Endothelial cell of umbilical vein (primary cell): ENCODE measurements at regions not wholly inside any gene's neighbourhood (a gene's known extent, or its start where the extent isn't known, plus 50 kb on each side); places are given as distances from the start of the nearest gene placed in this dataset.

Source experiments
- BruUV-seq: library from RNA; stranded (reverse); fragments of 400-500 nt; replicated peaks from 2 replicates; lab custom pipeline; 2021; lab: Mats Ljungman, UMichigan
- CTCF ChIA-PET: fragments of 300-600, 350-600 bp; sonication (Branson Sonifier 250); formaldehyde crosslinking; loops from one replicate; lab custom pipeline; 2021; ENCODE audit warnings: antibody characterized with exemption, inconsistent platforms; lab: Charles Lee
- POLR2A ChIA-PET: fragments of 300-600, 350-600 bp; sonication (Branson Sonifier 250); formaldehyde crosslinking; loops from one replicate; lab custom pipeline; 2021; ENCODE audit warnings: antibody characterized with exemption, inconsistent platforms; lab: Charles Lee
- DNase-seq: peaks from one replicate; pipeline ENCODE4 v3.0.0-alpha.2; 2011; ENCODE audit warnings: low read depth, low spot score
- FAIRE-seq: peaks from 2 replicates; lab custom pipeline; 2011; peaks lifted over from hg19 to GRCh38; lab: Jason Lieb, UNC
- H2AFZ ChIP-seq: 2 replicates; pipeline ENCODE4 v1.6.0; 2012; ENCODE audit warnings: low read depth, low read length, control low read depth, inconsistent platforms
- H3K27ac ChIP-seq: 2 replicates; pipeline ENCODE4 v1.5.1; 2011; ENCODE audit warnings: low read depth, mild to moderate bottlenecking, control low read depth, low read length, moderate library complexity; ENCODE audit not compliant: insufficient read depth
- H3K27me3 ChIP-seq, 2 experiments: 2 replicates each; pipeline versions ENCODE4 v1.6.0 to v1.6.1; 2011; ENCODE audit warnings: low read length in 2 of 2, mixed read lengths in 1 of 2; ENCODE audit not compliant: control insufficient read depth in 2 of 2, insufficient read depth in 2 of 2
- H3K36me3 ChIP-seq, 2 experiments: 2 replicates in 1 of 2; 3 replicates in 1 of 2; pipeline ENCODE4 v1.5.1; 2011; ENCODE audit warnings: low read length in 2 of 2, mild to moderate bottlenecking in 1 of 2, moderate library complexity in 1 of 2; ENCODE audit not compliant: control insufficient read depth in 2 of 2, insufficient read depth in 2 of 2; ENCODE audit errors: extremely low read depth in 1 of 2
- H3K4me1 ChIP-seq: 3 replicates; pipeline ENCODE4 v1.5.1; 2011; ENCODE audit warnings: mild to moderate bottlenecking, low read length; ENCODE audit not compliant: control insufficient read depth, insufficient read depth; ENCODE audit errors: extremely low read depth
- H3K4me2 ChIP-seq: 2 replicates; pipeline ENCODE4 v1.6.1; 2011; ENCODE audit warnings: low read length, control low read depth, mixed read lengths; ENCODE audit not compliant: insufficient read depth
- H3K4me3 ChIP-seq, 3 experiments: fragments of 200-600 bp in 1 of 3; sonication (generic), shearing (Covaris generic) in 1 of 3; replicated peaks in 1 of 3; 2 replicates each; pipeline ENCODE4 v1.5.1; 2011 to 2016; ENCODE audit warnings: control low read depth in 3 of 3, low read length in 3 of 3, mild to moderate bottlenecking in 2 of 3, inconsistent platforms in 1 of 3, low read depth in 1 of 3, moderate library complexity in 1 of 3; ENCODE audit not compliant: insufficient read depth in 1 of 3
- H3K79me2 ChIP-seq: 2 replicates; pipeline ENCODE4 v1.6.0; 2012; ENCODE audit warnings: low read length, inconsistent platforms; ENCODE audit not compliant: control insufficient read depth, insufficient read depth
- H3K9ac ChIP-seq: replicated peaks from 2 replicates; pipeline ENCODE3; 2011; ENCODE audit warnings: low read length, control low read depth; ENCODE audit not compliant: insufficient read depth; ENCODE audit errors: extremely low read depth
- H3K9me1 ChIP-seq: replicated peaks from 3 replicates; pipeline ENCODE4 v1.6.0; 2011; ENCODE audit warnings: mild to moderate bottlenecking, low read length; ENCODE audit not compliant: control insufficient read depth, insufficient read depth; ENCODE audit errors: extremely low read depth
- H3K9me3 ChIP-seq: replicated peaks from 2 replicates; pipeline ENCODE4 v1.5.1; 2012; ENCODE audit warnings: low read length, inconsistent platforms; ENCODE audit not compliant: control insufficient read depth, insufficient read depth
- H4K20me1 ChIP-seq: replicated peaks from 2 replicates; pipeline ENCODE3; 2011; ENCODE audit warnings: mild to moderate bottlenecking, low read length; ENCODE audit not compliant: control insufficient read depth, insufficient read depth; ENCODE audit errors: extremely low read depth
- FOS ChIP-seq: IDR thresholded peaks from 2 replicates; pipeline ENCODE4 v1.6.1; 2011; ENCODE audit warnings: mild to moderate bottlenecking, low read length, moderate library complexity, borderline replicate concordance; ENCODE audit not compliant: insufficient read depth
- GATA2 ChIP-seq: IDR thresholded peaks from 2 replicates; pipeline ENCODE4 v1.7.0; 2011; ENCODE audit warnings: low read depth, mild to moderate bottlenecking, moderate library complexity, mixed read lengths, low read length; ENCODE audit not compliant: insufficient read length, insufficient read depth
- JUN ChIP-seq: IDR thresholded peaks from 2 replicates; pipeline ENCODE4 v1.6.1; 2011; ENCODE audit warnings: borderline replicate concordance, low read depth; ENCODE audit not compliant: insufficient read length, insufficient read depth
- MAX ChIP-seq: IDR thresholded peaks from 2 replicates; pipeline ENCODE4 v1.6.1; 2011; ENCODE audit not compliant: insufficient read depth, insufficient read length
- MYC ChIP-seq: IDR thresholded peaks from one replicate; pipeline ENCODE4 v1.6.1; 2011; ENCODE audit warnings: mild to moderate bottlenecking, low read depth, low read length
- POLR2A ChIP-seq: IDR thresholded peaks from 2 replicates; pipeline ENCODE4 v1.6.1; 2012; ENCODE audit warnings: low read depth, mild to moderate bottlenecking, control low read depth, low read length
- dilution Hi-C: fragments of 300-500 bp; cut with MboI; formaldehyde crosslinking; loops from one replicate; pipeline ENCODE4 v1.15.0; 2019; ENCODE audit warnings: low sequenced_read_pairs; ENCODE audit not compliant: extremely low pct_ligation_motif_present
- intact Hi-C: fragments of 100-400 bp; cut with micrococcal nuclease; formaldehyde crosslinking; loops from one replicate; pipeline ENCODE4 v1.10.0; 2022

GRCh38 chr12:74111688-74112360 lies 425.8 kb upstream of the ATXN7L3B start:
- Histone ChIP-seq H3K27me3 (no peaks in the 10 kb centered on the region), H3K4me3 (no peak overlapping the region), H2AFZ (no peak overlapping the region), H3K4me1 (no peaks in the 10 kb centered on the region), H4K20me1 (no peaks in the 10 kb centered on the region), H3K79me2 (no peaks in the 10 kb centered on the region), H3K9me1 (no peaks in the 10 kb centered on the region), H3K36me3 (no peaks in the 10 kb centered on the region), H3K27ac (no peak overlapping the region), H3K9ac (no peak overlapping the region), H3K9me3 (no peaks in the 10 kb centered on the region), H3K4me2 (no peak overlapping the region)
- POLR2A ChIA-PET = no interaction called here
- DNase-seq = no peak
- dilution Hi-C loops (no loop called here), intact Hi-C loops (loop anchor here (2.0 kb wide), 1 partner anchor 253 kb away; no protein-coding TSS in a partner anchor)
- TF ChIP-seq MYC (no peak), FOS (no peak), POLR2A (no peak)
- BruUV-seq = no TSS peak
- FAIRE-seq = no peak
- CTCF ChIA-PET = no interaction called here

GRCh38 chr12:74119811-74120362 lies 417.7 kb upstream of the ATXN7L3B start:
- Histone ChIP-seq H3K9me3 (no peaks in the 10 kb centered on the region), H2AFZ (no peak overlapping the region), H3K36me3 (no peaks in the 10 kb centered on the region), H3K27me3 (no peaks in the 10 kb centered on the region), H4K20me1 (no peaks in the 10 kb centered on the region), H3K9me1 (no peaks in the 10 kb centered on the region), H3K79me2 (no peaks in the 10 kb centered on the region), H3K4me1 (no peaks in the 10 kb centered on the region), H3K27ac (no peak overlapping the region), H3K4me3 (no peak overlapping the region), H3K9ac (no peak overlapping the region), H3K4me2 (no peak overlapping the region)
- DNase-seq (no peak), FAIRE-seq (no peak)
- BruUV-seq = no TSS peak
- CTCF ChIA-PET = no interaction called here
- intact Hi-C loops = no loop called here
- POLR2A ChIA-PET = no interaction called here
- dilution Hi-C loops = no loop called here
- TF ChIP-seq MAX (no peak), GATA2 (no peak), JUN (no peak), FOS (peak; percentile 5), POLR2A (no peak)
